Dendritic cell treated with granulocyte-macrophage colony-stimulating factor and Interleukin-4, amounts not matched to agents 40 ng/mL and 50 ng/mL, for 4 days (primary cell): ENCODE measurements at regions not wholly inside any gene's neighbourhood (a gene's known extent, or its start where the extent isn't known, plus 50 kb on each side); places are given as distances from the start of the nearest gene placed in this dataset.

Source experiments
- H3K27ac Mint-ChIP-seq: one replicate; pipeline ENCODE4 v1.8.0; 2022; ENCODE audit warnings: mild to moderate bottlenecking, mixed read lengths
- H3K27me3 Mint-ChIP-seq: one replicate; pipeline ENCODE4 v1.8.0; 2022; ENCODE audit warnings: mild to moderate bottlenecking, mixed read lengths
- H3K36me3 Mint-ChIP-seq: one replicate; pipeline ENCODE4 v1.8.0; 2022; ENCODE audit warnings: low read depth, mixed read lengths
- H3K4me1 Mint-ChIP-seq: one replicate; pipeline ENCODE4 v1.8.0; 2022; ENCODE audit warnings: low read depth, mixed read lengths
- H3K4me3 Mint-ChIP-seq: one replicate; pipeline ENCODE4 v1.8.0; 2022; ENCODE audit warnings: mild to moderate bottlenecking, moderate library complexity, mixed read lengths
- H3K9me3 Mint-ChIP-seq: one replicate; pipeline ENCODE4 v1.8.0; 2022; ENCODE audit warnings: mixed read lengths
- intact Hi-C: fragments of 100-400 bp; cut with micrococcal nuclease; formaldehyde crosslinking; loops from one replicate; pipeline ENCODE4 v1.15.0; 2022

DNA sequence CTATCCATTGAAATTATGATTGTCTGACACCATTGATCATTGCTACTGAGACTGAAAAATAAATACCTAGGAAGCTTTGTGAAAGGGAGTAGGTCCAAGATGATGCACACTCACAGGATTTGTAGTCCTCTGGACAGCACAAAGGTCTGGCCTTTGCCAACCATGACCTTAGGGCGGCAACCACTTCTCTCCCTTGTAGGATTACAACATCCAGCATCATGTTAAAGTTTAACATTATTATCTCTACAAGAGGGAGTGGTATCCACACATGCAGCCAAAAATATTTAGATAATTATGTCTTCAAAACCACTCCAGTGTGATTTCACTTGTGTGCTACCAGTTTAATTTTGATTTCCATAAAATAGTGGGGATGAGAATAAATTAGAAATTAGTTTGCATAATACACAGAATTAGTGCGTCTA, 51.1 kb upstream of the NHSL1 start:
- peaks cover 18% of the 10 kb centered on the region for H3K4me1 Mint-ChIP-seq
- no peaks in the 10 kb centered on the region for H3K36me3 Mint-ChIP-seq
- H3K27ac Mint-ChIP-seq, result no peak overlapping the region
- H3K27me3 Mint-ChIP-seq, result peaks cover 4% of the 10 kb centered on the region
- no peak overlapping the region for H3K4me3 Mint-ChIP-seq
- intact Hi-C loops, result no loop called here
- no peaks in the 10 kb centered on the region for H3K9me3 Mint-ChIP-seq

DNA sequence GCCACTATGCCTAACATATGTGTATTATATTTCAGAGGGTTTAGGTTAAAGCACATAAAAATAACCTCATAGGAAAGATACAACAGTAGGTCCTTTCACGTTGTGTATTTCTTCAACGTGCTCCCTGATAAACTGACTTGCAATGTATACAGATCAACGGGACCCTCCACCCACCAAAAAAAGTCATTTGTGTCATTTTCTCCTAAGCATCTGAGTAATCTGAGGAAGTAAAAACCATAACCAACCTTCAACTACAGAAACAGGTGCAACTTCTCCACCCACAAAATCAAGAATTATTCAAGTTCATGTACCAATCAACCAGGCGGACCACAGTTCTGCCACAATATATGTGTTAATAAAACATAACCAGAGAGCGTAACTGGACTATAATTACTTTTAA, 54.9 kb upstream of the NHSL1 start:
- Mint-ChIP-seq H3K9me3 (no peaks in the 10 kb centered on the region), H3K36me3 (no peaks in the 10 kb centered on the region), H3K27ac (no peak overlapping the region), H3K27me3 (no peaks in the 10 kb centered on the region), H3K4me3 (no peak overlapping the region), H3K4me1 (peaks cover 17% of the 10 kb centered on the region)
- intact Hi-C loops, result no loop called here

DNA sequence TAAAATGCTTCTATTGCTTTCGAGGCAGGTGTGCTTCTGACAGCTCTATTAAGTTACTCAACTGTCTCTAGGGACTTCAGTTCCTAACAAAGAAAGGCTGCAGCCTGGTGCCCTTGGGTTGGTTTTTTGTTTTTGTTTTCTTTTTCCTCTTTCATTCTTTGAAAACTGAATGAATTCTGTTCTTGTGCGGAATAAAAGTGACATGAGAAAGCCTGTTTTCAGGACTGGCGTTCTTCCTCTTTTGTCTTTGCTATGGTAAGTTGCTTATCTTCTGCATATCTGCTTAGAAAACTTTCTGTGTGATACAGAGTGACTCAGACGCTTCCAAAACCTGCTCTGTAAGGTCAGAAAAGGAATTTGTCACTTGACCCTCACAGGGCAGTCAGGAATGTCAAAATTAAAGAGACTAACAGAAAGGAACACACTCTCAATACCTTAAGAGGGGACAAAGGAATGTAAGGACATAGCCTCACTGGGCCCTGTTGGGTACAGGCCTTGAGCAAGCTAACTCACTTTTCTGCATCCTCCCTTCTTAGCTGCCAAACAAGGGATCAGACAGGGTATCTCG, 56.2 kb upstream of the NHSL1 start:
- intact Hi-C loops, result no loop called here
- no peaks in the 10 kb centered on the region for H3K27me3 Mint-ChIP-seq
- H3K27ac Mint-ChIP-seq, result no peak overlapping the region

DNA sequence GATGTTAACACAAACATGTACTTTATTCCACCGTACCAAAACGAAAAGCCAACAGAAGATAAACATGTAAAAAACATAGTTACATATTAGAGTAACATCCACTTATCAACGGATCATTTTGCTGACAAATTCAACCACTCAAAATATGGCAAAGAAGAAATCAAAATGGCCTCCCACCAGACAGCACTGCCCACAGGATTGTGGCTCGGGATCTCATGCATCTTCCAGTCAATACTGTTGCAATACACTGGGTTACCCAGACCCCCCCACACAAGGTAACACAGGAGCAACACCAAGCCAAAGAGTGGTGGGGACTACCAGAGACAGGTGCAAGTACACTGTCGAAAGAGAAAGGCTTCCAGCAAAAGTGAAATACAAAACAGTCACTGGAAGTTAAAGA, 57.9 kb upstream of the NHSL1 start:
- H3K4me1 Mint-ChIP-seq, result peaks cover 17% of the 10 kb centered on the region
- H3K36me3 Mint-ChIP-seq, result no peaks in the 10 kb centered on the region
- intact Hi-C loops, result no loop called here
- no peaks in the 10 kb centered on the region for H3K27me3 Mint-ChIP-seq
- H3K4me3 Mint-ChIP-seq, result no peak overlapping the region
- no peak overlapping the region for H3K27ac Mint-ChIP-seq
- no peaks in the 10 kb centered on the region for H3K9me3 Mint-ChIP-seq

More for the DNA sequence above, 56.2 kb upstream of the NHSL1 start:
- peaks cover 17% of the 10 kb centered on the region for H3K4me1 Mint-ChIP-seq
- no peaks in the 10 kb centered on the region for H3K9me3 Mint-ChIP-seq
- H3K36me3 Mint-ChIP-seq, result no peaks in the 10 kb centered on the region
- no peak overlapping the region for H3K4me3 Mint-ChIP-seq

DNA sequence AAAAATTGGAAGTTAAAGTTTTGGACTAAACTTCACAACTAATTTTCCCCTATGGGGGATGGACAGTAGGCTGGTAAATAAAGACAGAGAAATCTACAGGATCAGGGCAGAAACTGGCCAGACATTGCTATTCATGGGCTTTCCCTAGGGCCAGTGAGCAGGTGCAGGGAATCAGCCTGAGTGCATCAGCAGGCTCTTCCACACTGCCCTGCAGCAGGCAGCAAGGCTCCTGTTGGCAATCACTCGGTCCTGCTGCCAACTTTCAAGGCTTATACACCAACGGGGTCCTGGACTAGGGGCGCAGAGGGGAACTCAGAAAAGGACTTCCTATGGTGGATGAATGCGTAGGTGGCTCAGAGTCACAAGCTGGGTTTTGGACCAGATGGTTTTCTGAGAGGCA, 59.8 kb upstream of the NHSL1 start:
- Mint-ChIP-seq H3K4me1 (peaks cover 17% of the 10 kb centered on the region), H3K9me3 (no peaks in the 10 kb centered on the region), H3K4me3 (no peak overlapping the region), H3K27ac (no peak overlapping the region), H3K36me3 (no peaks in the 10 kb centered on the region), H3K27me3 (no peaks in the 10 kb centered on the region)
- intact Hi-C loops, result no loop called here

DNA sequence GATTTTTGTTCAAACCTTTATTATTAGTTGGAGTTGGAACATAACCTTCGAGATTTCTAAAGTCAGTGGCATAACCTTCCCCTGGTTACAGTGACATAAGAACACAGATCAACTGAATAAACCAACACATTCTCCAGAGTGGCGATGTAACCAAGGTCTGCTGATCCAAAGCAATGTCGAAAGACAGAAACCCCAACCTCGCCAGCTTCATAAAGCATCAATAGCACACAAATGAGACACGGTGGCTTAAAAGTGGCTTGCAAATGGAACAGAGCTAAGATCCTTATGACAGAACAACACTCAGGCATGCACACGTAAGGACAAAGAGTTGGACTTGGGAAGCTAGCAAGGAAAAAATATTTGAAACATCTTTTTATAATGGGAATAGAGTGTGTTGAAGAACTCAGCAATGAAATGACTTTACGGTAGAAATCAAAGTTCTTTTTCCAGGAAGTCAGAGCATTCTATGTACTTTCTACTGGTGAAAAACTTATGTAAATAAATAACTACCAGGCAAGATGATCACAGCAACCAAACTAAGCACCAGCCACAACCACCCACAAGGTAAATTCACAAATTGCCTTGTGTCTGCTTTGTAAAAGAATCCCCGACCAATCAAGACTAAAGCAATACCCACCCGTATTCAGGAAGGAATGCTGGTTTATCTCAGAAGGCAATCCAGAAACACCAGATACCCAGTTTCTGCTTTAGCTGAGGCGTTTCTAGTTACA, 61.0 kb upstream of the NHSL1 start:
- no peaks in the 10 kb centered on the region for H3K27me3 Mint-ChIP-seq
- intact Hi-C loops, result no loop called here
- no peaks in the 10 kb centered on the region for H3K9me3 Mint-ChIP-seq
- peaks cover 10% of the 10 kb centered on the region for H3K4me1 Mint-ChIP-seq
- H3K27ac Mint-ChIP-seq, result no peak overlapping the region
- no peak overlapping the region for H3K4me3 Mint-ChIP-seq
- H3K36me3 Mint-ChIP-seq, result no peaks in the 10 kb centered on the region

DNA sequence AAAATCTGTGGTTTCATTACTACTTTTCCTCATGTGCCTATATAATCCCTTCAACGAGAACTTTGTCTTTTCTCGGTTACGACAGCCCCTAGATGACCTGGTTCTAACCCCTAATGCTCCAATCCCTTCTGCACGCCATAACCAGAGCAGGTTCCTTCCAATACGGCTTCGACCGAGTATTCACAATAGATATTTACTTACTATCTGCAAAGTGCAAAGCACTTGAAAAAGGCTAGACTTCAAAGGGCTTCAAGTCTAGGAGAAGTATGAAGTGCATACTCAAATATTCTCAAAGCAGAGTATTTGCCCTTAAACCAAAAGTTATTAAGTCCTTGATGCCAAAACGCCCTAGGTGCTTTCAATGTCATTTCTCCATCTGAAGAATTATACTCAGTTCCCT, 63.4 kb upstream of the NHSL1 start:
- no peaks in the 10 kb centered on the region for H3K27me3 Mint-ChIP-seq
- H3K4me3 Mint-ChIP-seq, result no peak overlapping the region
- intact Hi-C loops, result no loop called here
- no peaks in the 10 kb centered on the region for H3K36me3 Mint-ChIP-seq
- no peak overlapping the region for H3K27ac Mint-ChIP-seq
- H3K4me1 Mint-ChIP-seq, result peaks cover 5% of the 10 kb centered on the region
- H3K9me3 Mint-ChIP-seq, result no peaks in the 10 kb centered on the region

DNA sequence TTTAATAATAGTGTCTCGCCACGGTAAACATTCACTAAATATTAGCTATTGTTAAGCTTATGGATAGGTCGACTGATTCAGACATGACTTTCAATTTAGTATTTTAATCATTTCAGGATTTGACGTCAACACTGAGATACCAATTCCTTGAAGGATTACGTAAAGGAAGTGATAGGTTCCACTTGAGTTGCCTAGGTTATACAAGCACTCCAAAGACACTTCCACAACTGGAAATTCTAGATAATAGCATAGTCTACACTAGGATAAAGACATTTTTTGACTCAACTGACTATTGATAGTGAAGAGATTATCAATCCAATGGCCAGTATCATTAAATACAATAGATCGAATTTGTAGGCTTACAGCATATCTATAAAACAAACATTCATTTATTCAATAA, 63.9 kb upstream of the NHSL1 start:
- no peaks in the 10 kb centered on the region for H3K36me3 Mint-ChIP-seq
- no peak overlapping the region for H3K27ac Mint-ChIP-seq
- no peaks in the 10 kb centered on the region for H3K9me3 Mint-ChIP-seq
- H3K4me1 Mint-ChIP-seq, result peaks cover 5% of the 10 kb centered on the region
- no peak overlapping the region for H3K4me3 Mint-ChIP-seq
- intact Hi-C loops, result no loop called here
- H3K27me3 Mint-ChIP-seq, result no peaks in the 10 kb centered on the region

DNA sequence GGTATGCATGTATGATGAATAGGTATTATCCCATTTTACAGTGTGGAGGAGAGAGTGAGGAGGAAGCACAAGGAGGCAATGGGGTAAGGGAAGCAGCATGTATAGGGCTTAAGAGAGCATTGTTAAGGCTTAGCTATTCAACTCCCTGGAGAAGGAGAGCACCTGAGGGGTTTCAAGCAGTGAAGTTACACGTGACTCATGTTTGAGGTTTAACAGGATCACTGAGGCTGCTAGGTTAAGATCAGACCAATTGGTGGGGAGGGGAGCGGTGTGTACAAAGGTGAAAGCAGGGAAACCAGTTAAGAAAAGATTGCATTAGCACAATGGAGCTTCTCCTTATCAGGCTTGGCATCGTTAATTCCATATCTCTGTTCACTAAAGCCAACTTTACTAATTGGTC, 64.4 kb upstream of the NHSL1 start:
- no peaks in the 10 kb centered on the region for H3K9me3 Mint-ChIP-seq
- peaks cover 5% of the 10 kb centered on the region for H3K4me1 Mint-ChIP-seq
- H3K4me3 Mint-ChIP-seq, result no peak overlapping the region
- H3K27ac Mint-ChIP-seq, result no peak overlapping the region
- no peaks in the 10 kb centered on the region for H3K36me3 Mint-ChIP-seq
- intact Hi-C loops, result no loop called here
- no peaks in the 10 kb centered on the region for H3K27me3 Mint-ChIP-seq

DNA sequence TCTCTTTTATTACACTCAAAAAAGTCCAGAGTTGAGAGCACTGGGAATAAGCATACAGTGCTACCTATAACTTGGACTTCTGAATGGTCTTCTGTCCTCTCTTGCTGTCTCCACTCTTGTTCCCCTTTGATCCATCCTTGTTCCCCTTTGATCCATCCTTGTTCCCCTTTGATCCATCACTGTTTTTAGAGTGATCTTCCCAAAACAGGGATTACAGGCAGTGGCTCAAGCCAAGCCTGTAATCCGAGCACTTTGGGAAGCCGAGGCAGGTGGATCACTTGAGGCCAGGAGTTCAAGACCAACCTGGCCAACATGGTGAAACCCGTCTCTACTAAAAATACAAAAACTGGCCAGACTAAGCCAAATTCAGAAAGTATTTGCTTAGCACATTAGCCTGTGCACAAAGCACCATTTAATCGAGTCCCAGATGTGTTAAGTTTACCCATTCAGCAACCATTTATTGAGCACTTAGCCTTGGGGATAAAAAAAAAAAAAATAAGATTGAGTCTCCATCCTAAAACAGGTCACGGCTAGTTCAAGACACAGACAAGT, 65.0 kb upstream of the NHSL1 start:
- intact Hi-C loops, result no loop called here
- H3K36me3 Mint-ChIP-seq, result no peaks in the 10 kb centered on the region
- H3K27me3 Mint-ChIP-seq, result no peaks in the 10 kb centered on the region
- no peak overlapping the region for H3K4me3 Mint-ChIP-seq
- no peaks in the 10 kb centered on the region for H3K9me3 Mint-ChIP-seq
- peaks cover 5% of the 10 kb centered on the region for H3K4me1 Mint-ChIP-seq
- no peak overlapping the region for H3K27ac Mint-ChIP-seq

DNA sequence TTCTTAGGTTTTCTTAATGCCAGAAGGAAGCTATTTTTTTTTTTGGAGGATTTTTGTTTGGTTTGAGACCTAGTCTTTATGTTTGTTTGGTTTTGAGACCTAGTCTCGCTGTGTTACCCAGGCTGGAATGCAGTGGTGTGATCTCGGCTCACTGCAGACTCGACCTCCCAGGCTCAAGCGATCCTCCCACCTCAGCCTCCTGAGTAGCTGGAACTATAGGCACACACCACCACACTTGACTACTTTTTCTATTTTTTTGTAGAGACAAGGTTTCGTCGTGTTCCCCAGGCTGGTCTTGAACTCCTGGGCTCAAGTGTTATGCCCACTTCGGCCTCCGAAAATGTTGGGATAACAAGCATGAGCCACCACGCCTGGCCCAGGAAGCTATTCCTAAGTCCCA, 67.8 kb upstream of the NHSL1 start:
- H3K27ac Mint-ChIP-seq, result no peak overlapping the region
- H3K36me3 Mint-ChIP-seq, result no peaks in the 10 kb centered on the region
- peaks cover 5% of the 10 kb centered on the region for H3K4me1 Mint-ChIP-seq
- intact Hi-C loops, result no loop called here
- no peak overlapping the region for H3K4me3 Mint-ChIP-seq
- H3K27me3 Mint-ChIP-seq, result peaks cover 4% of the 10 kb centered on the region
- H3K9me3 Mint-ChIP-seq, result no peaks in the 10 kb centered on the region

DNA sequence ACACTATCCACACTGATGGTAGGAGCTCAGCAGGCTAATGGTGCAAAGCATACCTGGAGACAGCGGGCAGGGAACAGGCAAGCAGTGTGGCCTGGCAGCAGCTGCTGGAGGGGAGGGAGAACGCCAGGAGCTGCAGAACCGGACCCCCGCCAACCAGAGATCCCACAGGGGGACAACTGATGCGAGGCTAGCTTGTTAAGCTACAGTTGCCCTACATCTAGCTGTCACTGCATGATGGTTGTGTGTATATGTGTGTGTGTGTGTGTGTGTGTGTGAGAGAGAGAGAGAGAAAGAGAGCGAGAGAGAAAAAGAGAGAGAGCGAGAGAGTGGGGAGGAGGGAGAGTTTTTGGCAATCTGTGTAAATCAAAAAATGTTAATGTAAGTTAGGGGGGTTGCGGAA, 69.7 kb upstream of the NHSL1 start:
- Mint-ChIP-seq H3K27ac (no peak overlapping the region), H3K27me3 (peaks cover 14% of the 10 kb centered on the region), H3K4me3 (no peak overlapping the region), H3K36me3 (no peaks in the 10 kb centered on the region), H3K9me3 (no peaks in the 10 kb centered on the region), H3K4me1 (peaks cover 13% of the 10 kb centered on the region)
- intact Hi-C loops, result no loop called here

DNA sequence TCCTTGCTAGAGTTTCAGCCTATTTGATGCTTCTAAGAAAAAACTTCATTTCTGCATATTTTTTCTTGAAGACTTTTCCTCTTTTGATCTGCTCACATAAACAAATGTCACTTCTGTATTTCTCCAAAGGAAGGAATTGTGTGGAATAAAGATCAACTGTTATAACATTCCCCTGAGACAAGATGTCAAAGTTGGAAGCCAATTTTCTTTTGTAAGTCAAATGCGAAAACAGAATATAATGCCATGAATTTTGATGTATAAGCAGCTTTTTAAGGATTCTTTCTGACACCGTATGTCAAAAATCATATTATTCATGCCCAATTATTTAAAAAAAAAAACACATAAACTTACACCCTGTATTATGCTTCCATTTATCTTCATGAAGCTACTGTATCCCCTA, 70.3 kb upstream of the NHSL1 start:
- Mint-ChIP-seq H3K27ac (no peak overlapping the region), H3K4me1 (peaks cover 8% of the 10 kb centered on the region), H3K9me3 (no peaks in the 10 kb centered on the region), H3K27me3 (peaks cover 14% of the 10 kb centered on the region), H3K36me3 (no peaks in the 10 kb centered on the region), H3K4me3 (no peak overlapping the region)
- intact Hi-C loops, result no loop called here

DNA sequence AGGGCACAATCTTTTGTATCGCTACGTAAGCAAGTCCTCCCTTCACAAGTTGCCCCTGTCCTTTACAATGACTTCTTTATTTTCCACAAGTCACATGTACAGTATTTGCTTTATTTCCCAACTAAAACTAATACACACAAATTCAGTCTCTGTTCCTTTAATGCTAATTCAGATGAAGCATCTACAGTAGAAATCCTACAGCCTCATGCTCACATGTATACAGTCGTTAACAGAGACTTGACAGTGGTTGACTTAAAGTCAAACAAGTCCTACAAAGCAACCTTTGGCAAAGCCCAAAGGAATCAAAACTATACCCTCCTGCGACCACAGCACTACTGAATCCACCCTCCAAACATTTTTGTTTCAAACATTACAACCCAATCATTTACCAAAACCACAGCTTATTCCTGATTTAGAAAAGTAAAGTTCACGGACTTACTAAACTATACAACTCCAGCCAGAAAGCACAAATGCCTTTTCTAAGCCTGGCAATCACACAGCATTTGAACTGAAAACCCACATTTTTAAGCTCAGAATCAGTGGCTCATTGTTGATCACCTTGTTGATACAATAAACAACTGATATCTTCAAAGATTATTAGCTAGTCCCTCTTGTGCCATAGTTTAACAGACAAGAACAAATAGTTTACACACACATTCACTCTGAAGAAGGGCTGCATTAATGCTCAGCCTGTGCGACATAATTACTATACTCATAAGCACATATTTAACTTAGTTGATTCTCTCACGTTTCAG, 70.9 kb upstream of the NHSL1 start:
- Mint-ChIP-seq H3K27me3 (peaks cover 14% of the 10 kb centered on the region), H3K9me3 (no peaks in the 10 kb centered on the region)
- intact Hi-C loops, result no loop called here

More for the DNA sequence above, 70.9 kb upstream of the NHSL1 start:
- H3K4me3 Mint-ChIP-seq, result no peak overlapping the region
- H3K36me3 Mint-ChIP-seq, result no peaks in the 10 kb centered on the region
- H3K27ac Mint-ChIP-seq, result no peak overlapping the region
- H3K4me1 Mint-ChIP-seq, result peaks cover 8% of the 10 kb centered on the region
